HepG2 (cell line): ENCODE measurements at regions not wholly inside any gene's neighbourhood (a gene's known extent, or its start where the extent isn't known, plus 50 kb on each side); places are given as distances from the start of the nearest gene placed in this dataset.

ENCODE experiments used
- ATF4 ChIP-seq, 2 experiments: fragments of 450-650 bp in 1 of 2; sonication (generic) in 1 of 2; formaldehyde crosslinking; IDR thresholded peaks; 2 replicates each; pipeline versions ENCODE4 v1.5.0 to v1.8.0; 2020 to 2022; ENCODE audit warnings: mild to moderate bottlenecking in 1 of 2, missing genetic modification reagents in 1 of 2
- BRF2 ChIP-seq: sonication (generic); formaldehyde crosslinking; IDR thresholded peaks from 2 replicates; pipeline ENCODE4 v1.8.1; 2022; ENCODE audit warnings: mild to moderate bottlenecking, missing genetic modification reagents
- FOXO1 ChIP-seq: sonication (generic); formaldehyde crosslinking; IDR thresholded peaks from 2 replicates; pipeline ENCODE4 v1.4.0; 2020; ENCODE audit warnings: missing genetic modification reagents
- GABPB1 ChIP-seq: IDR thresholded peaks from 2 replicates; pipeline ENCODE4 v1.6.1; 2016; ENCODE audit warnings: mild to moderate bottlenecking, missing genetic modification reagents, moderate library complexity, missing compliant biosample characterization
- HDAC2 ChIP-seq: sonication (generic); formaldehyde crosslinking; IDR thresholded peaks from 2 replicates; pipeline ENCODE4 v1.4.0; 2020; ENCODE audit warnings: missing genetic modification reagents
- JUN ChIP-seq: sonication (generic); formaldehyde crosslinking; IDR thresholded peaks from 2 replicates; pipeline ENCODE4 v1.4.0; 2020; ENCODE audit warnings: mild to moderate bottlenecking, missing genetic modification reagents
- KDM6A ChIP-seq: IDR thresholded peaks from 2 replicates; pipeline ENCODE4 v1.6.1; 2016; ENCODE audit warnings: low read depth
- MEIS1 ChIP-seq: sonication (generic); formaldehyde crosslinking; IDR thresholded peaks from 2 replicates; pipeline ENCODE4 v1.9.0; 2021; ENCODE audit warnings: mild to moderate bottlenecking, missing genetic modification reagents, moderate library complexity, borderline replicate concordance
- MIER3 ChIP-seq: IDR thresholded peaks from 2 replicates; pipeline ENCODE4 v1.6.1; 2016; ENCODE audit warnings: missing compliant biosample characterization, borderline replicate concordance
- PHF8 ChIP-seq: sonication (generic); formaldehyde crosslinking; IDR thresholded peaks from 2 replicates; pipeline ENCODE4 v1.5.0; 2020; ENCODE audit warnings: missing genetic modification reagents
- RARA ChIP-seq: IDR thresholded peaks from 2 replicates; pipeline ENCODE4 v1.6.1; 2016; ENCODE audit warnings: missing genetic modification reagents, missing compliant biosample characterization
- RXRB ChIP-seq: IDR thresholded peaks from 2 replicates; pipeline ENCODE4 v1.6.1; 2016; ENCODE audit warnings: borderline replicate concordance, missing genetic modification reagents, missing compliant biosample characterization
- SAFB2 ChIP-seq: sonication (generic); formaldehyde crosslinking; IDR thresholded peaks from 2 replicates; pipeline ENCODE4 v1.5.1; 2020; ENCODE audit warnings: missing genetic modification reagents, low read depth, mild to moderate bottlenecking, borderline replicate concordance
- TBP ChIP-seq: sonication (generic); formaldehyde crosslinking; IDR thresholded peaks from 2 replicates; pipeline ENCODE4 v1.5.0; 2020; ENCODE audit warnings: missing genetic modification reagents
- TCF7 ChIP-seq: sonication (generic); IDR thresholded peaks from 2 replicates; pipeline ENCODE4 v1.6.1; 2016; ENCODE audit warnings: antibody characterized with exemption, low read depth
- ZBTB7B ChIP-seq: sonication (generic); formaldehyde crosslinking; IDR thresholded peaks from 2 replicates; pipeline ENCODE4 v1.4.0; 2020; ENCODE audit warnings: missing genetic modification reagents
- ZFP1 ChIP-seq: IDR thresholded peaks from 2 replicates; pipeline ENCODE4 v1.6.1; 2016
- ZFX ChIP-seq: sonication (generic); formaldehyde crosslinking; IDR thresholded peaks from 2 replicates; pipeline ENCODE4 v1.4.0; 2020; ENCODE audit warnings: mild to moderate bottlenecking, low read depth, missing genetic modification reagents, moderate library complexity
- ZNF12 ChIP-seq: sonication (generic); formaldehyde crosslinking; IDR thresholded peaks from 2 replicates; pipeline ENCODE4 v1.5.0; 2020; ENCODE audit warnings: missing genetic modification reagents
- ZNF224 ChIP-seq: sonication (generic); formaldehyde crosslinking; IDR thresholded peaks from 2 replicates; pipeline ENCODE4 v1.5.0; 2020; ENCODE audit warnings: mild to moderate bottlenecking, missing genetic modification reagents
- ZNF234 ChIP-seq: sonication (generic); formaldehyde crosslinking; conservative IDR thresholded peaks from 2 replicates; pipeline ENCODE4 v1.5.1; 2020; ENCODE audit warnings: mild to moderate bottlenecking, missing genetic modification reagents
- ZNF33A ChIP-seq: sonication (generic); formaldehyde crosslinking; IDR thresholded peaks from 2 replicates; pipeline ENCODE4 v1.5.1; 2020; ENCODE audit warnings: missing genetic modification reagents, mild to moderate bottlenecking, moderate library complexity, borderline replicate concordance
- ZNF468 ChIP-seq: sonication (generic); formaldehyde crosslinking; IDR thresholded peaks from 2 replicates; pipeline ENCODE4 v1.8.0; 2022; ENCODE audit warnings: mild to moderate bottlenecking, moderate library complexity, missing genetic modification reagents
- ZNF672 ChIP-seq: sonication (generic); formaldehyde crosslinking; IDR thresholded peaks from 2 replicates; pipeline ENCODE4 v1.8.1; 2022; ENCODE audit warnings: missing genetic modification reagents
- ZNF720 ChIP-seq: sonication (generic); formaldehyde crosslinking; IDR thresholded peaks from 2 replicates; pipeline ENCODE4 v1.4.0; 2020; ENCODE audit warnings: missing genetic modification reagents
- ZNF839 ChIP-seq: sonication (generic); formaldehyde crosslinking; IDR thresholded peaks from 2 replicates; pipeline ENCODE4 v1.4.0; 2020; ENCODE audit warnings: missing genetic modification reagents, mild to moderate bottlenecking, borderline replicate concordance
- TF ChIP-seq, protein P1 (sequence below): IDR thresholded peaks from 2 replicates; pipeline ENCODE4 v1.6.1; 2016; ENCODE audit warnings: low read depth, borderline replicate concordance
- TF ChIP-seq, protein P2 (sequence below), 2 experiments: IDR thresholded peaks; 2 replicates each; pipeline ENCODE4 v1.6.1; 2011 to 2012; ENCODE audit warnings: low read length in 2 of 2, borderline replicate concordance in 1 of 2, low read depth in 1 of 2, mild to moderate bottlenecking in 1 of 2, moderate library complexity in 1 of 2

GRCh38 chr2:67309281-67309680, 87.9 kb upstream of the ETAA1 start (continued):
- peak in 1 of 2 experiments; percentile 36; a peak in 1 of 4 replicates for TF ChIP-seq ATF4 (CRISPR knock-in tag; IDR thresholded peaks at IDR 0.05)
- no peak for TF ChIP-seq ZNF672 (CRISPR knock-in tag)
- 0 out of 2 replicates have a peak, but pooled peaks have one; percentile 46 for TF ChIP-seq ZNF12
- no peak for TF ChIP-seq MEIS1 (CRISPR knock-in tag)
- TF ChIP-seq, protein P1, sequence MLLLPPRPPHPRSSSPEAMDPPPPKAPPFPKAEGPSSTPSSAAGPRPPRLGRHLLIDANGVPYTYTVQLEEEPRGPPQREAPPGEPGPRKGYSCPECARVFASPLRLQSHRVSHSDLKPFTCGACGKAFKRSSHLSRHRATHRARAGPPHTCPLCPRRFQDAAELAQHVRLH (CRISPR knock-in tag), result no peak
- peak; percentile 39; the same call in 1 of the 2 replicates for TF ChIP-seq JUN (CRISPR knock-in tag)
- peak; percentile 62 for TF ChIP-seq TCF7
- no peak for TF ChIP-seq ZNF839 (CRISPR knock-in tag)
- no peak for TF ChIP-seq ZNF33A (CRISPR knock-in tag)
- no peak for TF ChIP-seq TBP (CRISPR knock-in tag)
- peak; percentile 74 for TF ChIP-seq RXRB (CRISPR knock-in tag)
- no peak for TF ChIP-seq ZNF720 (CRISPR knock-in tag)
- TF ChIP-seq GABPB1, result no peak
- peak; percentile 51 for TF ChIP-seq RARA (CRISPR knock-in tag)
- TF ChIP-seq ZFP1 (CRISPR knock-in tag), result peak; percentile 57; the same call in 1 of the 2 replicates
- TF ChIP-seq BRF2 (CRISPR knock-in tag), result 0 out of 2 replicates have a peak, but pooled peaks have one; percentile 24
- peak; percentile 85 for TF ChIP-seq MIER3 (CRISPR knock-in tag)
- TF ChIP-seq, protein P2, sequence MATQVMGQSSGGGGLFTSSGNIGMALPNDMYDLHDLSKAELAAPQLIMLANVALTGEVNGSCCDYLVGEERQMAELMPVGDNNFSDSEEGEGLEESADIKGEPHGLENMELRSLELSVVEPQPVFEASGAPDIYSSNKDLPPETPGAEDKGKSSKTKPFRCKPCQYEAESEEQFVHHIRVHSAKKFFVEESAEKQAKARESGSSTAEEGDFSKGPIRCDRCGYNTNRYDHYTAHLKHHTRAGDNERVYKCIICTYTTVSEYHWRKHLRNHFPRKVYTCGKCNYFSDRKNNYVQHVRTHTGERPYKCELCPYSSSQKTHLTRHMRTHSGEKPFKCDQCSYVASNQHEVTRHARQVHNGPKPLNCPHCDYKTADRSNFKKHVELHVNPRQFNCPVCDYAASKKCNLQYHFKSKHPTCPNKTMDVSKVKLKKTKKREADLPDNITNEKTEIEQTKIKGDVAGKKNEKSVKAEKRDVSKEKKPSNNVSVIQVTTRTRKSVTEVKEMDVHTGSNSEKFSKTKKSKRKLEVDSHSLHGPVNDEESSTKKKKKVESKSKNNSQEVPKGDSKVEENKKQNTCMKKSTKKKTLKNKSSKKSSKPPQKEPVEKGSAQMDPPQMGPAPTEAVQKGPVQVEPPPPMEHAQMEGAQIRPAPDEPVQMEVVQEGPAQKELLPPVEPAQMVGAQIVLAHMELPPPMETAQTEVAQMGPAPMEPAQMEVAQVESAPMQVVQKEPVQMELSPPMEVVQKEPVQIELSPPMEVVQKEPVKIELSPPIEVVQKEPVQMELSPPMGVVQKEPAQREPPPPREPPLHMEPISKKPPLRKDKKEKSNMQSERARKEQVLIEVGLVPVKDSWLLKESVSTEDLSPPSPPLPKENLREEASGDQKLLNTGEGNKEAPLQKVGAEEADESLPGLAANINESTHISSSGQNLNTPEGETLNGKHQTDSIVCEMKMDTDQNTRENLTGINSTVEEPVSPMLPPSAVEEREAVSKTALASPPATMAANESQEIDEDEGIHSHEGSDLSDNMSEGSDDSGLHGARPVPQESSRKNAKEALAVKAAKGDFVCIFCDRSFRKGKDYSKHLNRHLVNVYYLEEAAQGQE (IDR thresholded peaks at IDR 0.05; ENCODE audit: borderline replicate concordance in 1 of 2, low read depth in 1 of 2, low read length in 2 of 2), result 0 out of 4 replicates have a peak, but pooled peaks of 1 of the 2 experiments have one; percentile 23
- peak; percentile 22; the same call in 1 of the 2 replicates for TF ChIP-seq ZFX (CRISPR knock-in tag)
- TF ChIP-seq HDAC2 (CRISPR knock-in tag), result peak; percentile 72
- TF ChIP-seq KDM6A (CRISPR knock-in tag), result peak; percentile 74
- TF ChIP-seq ZNF224 (CRISPR knock-in tag), result no peak
- TF ChIP-seq ZNF468 (CRISPR knock-in tag), result no peak
- no peak for TF ChIP-seq PHF8 (CRISPR knock-in tag)
- TF ChIP-seq ZBTB7B (CRISPR knock-in tag), result no peak
- TF ChIP-seq SAFB2 (CRISPR knock-in tag), result no peak
- TF ChIP-seq FOXO1 (CRISPR knock-in tag), result peak; percentile 89
- no peak for TF ChIP-seq ZNF234 (CRISPR knock-in tag)
